Endothelial cell of umbilical vein (primary cell): ENCODE measurements at regions not wholly inside any gene's neighbourhood (a gene's known extent, or its start where the extent isn't known, plus 50 kb on each side); places are given as distances from the start of the nearest gene placed in this dataset.

Experiments used
- BruUV-seq: library from RNA; stranded (reverse); fragments of 400-500 nt; replicated peaks from 2 replicates; lab custom pipeline; 2021; lab: Mats Ljungman, UMichigan
- CTCF ChIA-PET: fragments of 300-600, 350-600 bp; sonication (Branson Sonifier 250); formaldehyde crosslinking; loops from one replicate; lab custom pipeline; 2021; ENCODE audit warnings: antibody characterized with exemption, inconsistent platforms; lab: Charles Lee
- POLR2A ChIA-PET: fragments of 300-600, 350-600 bp; sonication (Branson Sonifier 250); formaldehyde crosslinking; loops from one replicate; lab custom pipeline; 2021; ENCODE audit warnings: antibody characterized with exemption, inconsistent platforms; lab: Charles Lee
- DNase-seq: peaks from one replicate; pipeline ENCODE4 v3.0.0-alpha.2; 2011; ENCODE audit warnings: low read depth, low spot score
- FAIRE-seq: peaks from 2 replicates; lab custom pipeline; 2011; peaks lifted over from hg19 to GRCh38; lab: Jason Lieb, UNC
- H2AFZ ChIP-seq: 2 replicates; pipeline ENCODE4 v1.6.0; 2012; ENCODE audit warnings: low read depth, low read length, control low read depth, inconsistent platforms
- H3K27ac ChIP-seq: 2 replicates; pipeline ENCODE4 v1.5.1; 2011; ENCODE audit warnings: low read depth, mild to moderate bottlenecking, control low read depth, low read length, moderate library complexity; ENCODE audit not compliant: insufficient read depth
- H3K27me3 ChIP-seq, 2 experiments: 2 replicates each; pipeline versions ENCODE4 v1.6.0 to v1.6.1; 2011; ENCODE audit warnings: low read length in 2 of 2, mixed read lengths in 1 of 2; ENCODE audit not compliant: control insufficient read depth in 2 of 2, insufficient read depth in 2 of 2
- H3K36me3 ChIP-seq, 2 experiments: 2 replicates in 1 of 2; 3 replicates in 1 of 2; pipeline ENCODE4 v1.5.1; 2011; ENCODE audit warnings: low read length in 2 of 2, mild to moderate bottlenecking in 1 of 2, moderate library complexity in 1 of 2; ENCODE audit not compliant: control insufficient read depth in 2 of 2, insufficient read depth in 2 of 2; ENCODE audit errors: extremely low read depth in 1 of 2
- H3K4me1 ChIP-seq: 3 replicates; pipeline ENCODE4 v1.5.1; 2011; ENCODE audit warnings: mild to moderate bottlenecking, low read length; ENCODE audit not compliant: control insufficient read depth, insufficient read depth; ENCODE audit errors: extremely low read depth
- H3K4me2 ChIP-seq: 2 replicates; pipeline ENCODE4 v1.6.1; 2011; ENCODE audit warnings: low read length, control low read depth, mixed read lengths; ENCODE audit not compliant: insufficient read depth
- H3K4me3 ChIP-seq, 3 experiments: fragments of 200-600 bp in 1 of 3; sonication (generic), shearing (Covaris generic) in 1 of 3; replicated peaks in 1 of 3; 2 replicates each; pipeline ENCODE4 v1.5.1; 2011 to 2016; ENCODE audit warnings: control low read depth in 3 of 3, low read length in 3 of 3, mild to moderate bottlenecking in 2 of 3, inconsistent platforms in 1 of 3, low read depth in 1 of 3, moderate library complexity in 1 of 3; ENCODE audit not compliant: insufficient read depth in 1 of 3
- H3K79me2 ChIP-seq: 2 replicates; pipeline ENCODE4 v1.6.0; 2012; ENCODE audit warnings: low read length, inconsistent platforms; ENCODE audit not compliant: control insufficient read depth, insufficient read depth
- H3K9ac ChIP-seq: replicated peaks from 2 replicates; pipeline ENCODE3; 2011; ENCODE audit warnings: low read length, control low read depth; ENCODE audit not compliant: insufficient read depth; ENCODE audit errors: extremely low read depth
- H3K9me1 ChIP-seq: replicated peaks from 3 replicates; pipeline ENCODE4 v1.6.0; 2011; ENCODE audit warnings: mild to moderate bottlenecking, low read length; ENCODE audit not compliant: control insufficient read depth, insufficient read depth; ENCODE audit errors: extremely low read depth
- H3K9me3 ChIP-seq: replicated peaks from 2 replicates; pipeline ENCODE4 v1.5.1; 2012; ENCODE audit warnings: low read length, inconsistent platforms; ENCODE audit not compliant: control insufficient read depth, insufficient read depth
- H4K20me1 ChIP-seq: replicated peaks from 2 replicates; pipeline ENCODE3; 2011; ENCODE audit warnings: mild to moderate bottlenecking, low read length; ENCODE audit not compliant: control insufficient read depth, insufficient read depth; ENCODE audit errors: extremely low read depth
- EZH2 ChIP-seq: IDR thresholded peaks from 2 replicates; pipeline ENCODE4 v1.6.1; 2012; ENCODE audit warnings: borderline replicate concordance, low read depth, mild to moderate bottlenecking, moderate library complexity, low read length, inconsistent platforms; ENCODE audit not compliant: severe bottlenecking
- FOS ChIP-seq: IDR thresholded peaks from 2 replicates; pipeline ENCODE4 v1.6.1; 2011; ENCODE audit warnings: mild to moderate bottlenecking, low read length, moderate library complexity, borderline replicate concordance; ENCODE audit not compliant: insufficient read depth
- GATA2 ChIP-seq: IDR thresholded peaks from 2 replicates; pipeline ENCODE4 v1.7.0; 2011; ENCODE audit warnings: low read depth, mild to moderate bottlenecking, moderate library complexity, mixed read lengths, low read length; ENCODE audit not compliant: insufficient read length, insufficient read depth
- JUN ChIP-seq: IDR thresholded peaks from 2 replicates; pipeline ENCODE4 v1.6.1; 2011; ENCODE audit warnings: borderline replicate concordance, low read depth; ENCODE audit not compliant: insufficient read length, insufficient read depth
- MYC ChIP-seq: IDR thresholded peaks from one replicate; pipeline ENCODE4 v1.6.1; 2011; ENCODE audit warnings: mild to moderate bottlenecking, low read depth, low read length
- POLR2A ChIP-seq: IDR thresholded peaks from 2 replicates; pipeline ENCODE4 v1.6.1; 2012; ENCODE audit warnings: low read depth, mild to moderate bottlenecking, control low read depth, low read length
- POLR2AphosphoS5 ChIP-seq: IDR thresholded peaks from 2 replicates; pipeline ENCODE4 v1.6.1; 2012; ENCODE audit warnings: low read depth, mild to moderate bottlenecking, control low read depth, low read length, moderate library complexity; ENCODE audit not compliant: insufficient read depth
- dilution Hi-C: fragments of 300-500 bp; cut with MboI; formaldehyde crosslinking; loops from one replicate; pipeline ENCODE4 v1.15.0; 2019; ENCODE audit warnings: low sequenced_read_pairs; ENCODE audit not compliant: extremely low pct_ligation_motif_present
- intact Hi-C: fragments of 100-400 bp; cut with micrococcal nuclease; formaldehyde crosslinking; loops from one replicate; pipeline ENCODE4 v1.10.0; 2022
- TF ChIP-seq, protein P1 (sequence below), 2 donors: IDR thresholded peaks; 1 replicate in 1 of 2; 2 replicates in 1 of 2; pipeline ENCODE4 v1.5.1; 2011; ENCODE audit warnings: low read length in 2 of 2, mild to moderate bottlenecking in 2 of 2, moderate library complexity in 2 of 2, control low read depth in 1 of 2, inconsistent platforms in 1 of 2, low read depth in 1 of 2; ENCODE audit not compliant: insufficient read depth in 1 of 2; ENCODE audit errors: extremely low read depth in 1 of 2
- TF ChIP-seq, protein P2 (sequence below): IDR thresholded peaks from 2 replicates; pipeline ENCODE4 v1.6.1; 2011; ENCODE audit not compliant: insufficient read depth, insufficient read length

GRCh38 chr13:106241974-106242953 is 293.2 kb downstream of the EFNB2 start:
- Histone ChIP-seq H3K9ac (no peak overlapping the region), H3K9me3 (no peaks in the 10 kb centered on the region), H3K4me3 (no peak overlapping the region), H3K9me1 (no peaks in the 10 kb centered on the region), H3K27me3 (no peaks in the 10 kb centered on the region), H3K79me2 (no peaks in the 10 kb centered on the region), H4K20me1 (no peaks in the 10 kb centered on the region), H2AFZ (no peak overlapping the region), H3K36me3 (no peaks in the 10 kb centered on the region), H3K4me2 (no peak overlapping the region), H3K27ac (no peak overlapping the region), H3K4me1 (no peaks in the 10 kb centered on the region)
- POLR2A ChIA-PET = no interaction called here
- FAIRE-seq = no peak
- no peak for DNase-seq
- CTCF ChIA-PET = no interaction called here
- dilution Hi-C loops (no loop called here), intact Hi-C loops (no loop called here)
- TF ChIP-seq JUN = no peak
- TF ChIP-seq GATA2 = no peak
- no peak for TF ChIP-seq POLR2AphosphoS5
- no peak for TF ChIP-seq EZH2
- no peak for TF ChIP-seq POLR2A
- no TSS peak for BruUV-seq

GRCh38 chr13:106238690-106239089 is 296.8 kb downstream of the EFNB2 start:
- no peaks in the 10 kb centered on the region for H3K9me3 ChIP-seq
- no peaks in the 10 kb centered on the region for H4K20me1 ChIP-seq
- no peak overlapping the region for H2AFZ ChIP-seq
- no peak overlapping the region for H3K4me2 ChIP-seq
- ChIA-PET CTCF (interaction anchor here (1.2 kb wide), 1 partner anchor 10 kb away, joined by 4 read pairs; no protein-coding TSS in a partner anchor), POLR2A (no interaction called here)
- no peak overlapping the region for H3K4me3 ChIP-seq
- TF ChIP-seq POLR2A = no peak
- no peak for TF ChIP-seq FOS
- no peak for TF ChIP-seq JUN
- TF ChIP-seq POLR2AphosphoS5 = no peak
- TF ChIP-seq MYC = no peak
- TF ChIP-seq, protein P1, sequence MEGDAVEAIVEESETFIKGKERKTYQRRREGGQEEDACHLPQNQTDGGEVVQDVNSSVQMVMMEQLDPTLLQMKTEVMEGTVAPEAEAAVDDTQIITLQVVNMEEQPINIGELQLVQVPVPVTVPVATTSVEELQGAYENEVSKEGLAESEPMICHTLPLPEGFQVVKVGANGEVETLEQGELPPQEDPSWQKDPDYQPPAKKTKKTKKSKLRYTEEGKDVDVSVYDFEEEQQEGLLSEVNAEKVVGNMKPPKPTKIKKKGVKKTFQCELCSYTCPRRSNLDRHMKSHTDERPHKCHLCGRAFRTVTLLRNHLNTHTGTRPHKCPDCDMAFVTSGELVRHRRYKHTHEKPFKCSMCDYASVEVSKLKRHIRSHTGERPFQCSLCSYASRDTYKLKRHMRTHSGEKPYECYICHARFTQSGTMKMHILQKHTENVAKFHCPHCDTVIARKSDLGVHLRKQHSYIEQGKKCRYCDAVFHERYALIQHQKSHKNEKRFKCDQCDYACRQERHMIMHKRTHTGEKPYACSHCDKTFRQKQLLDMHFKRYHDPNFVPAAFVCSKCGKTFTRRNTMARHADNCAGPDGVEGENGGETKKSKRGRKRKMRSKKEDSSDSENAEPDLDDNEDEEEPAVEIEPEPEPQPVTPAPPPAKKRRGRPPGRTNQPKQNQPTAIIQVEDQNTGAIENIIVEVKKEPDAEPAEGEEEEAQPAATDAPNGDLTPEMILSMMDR (IDR thresholded peaks at IDR 0.05; ENCODE audit: extremely low read depth in 1 of 2, insufficient read depth in 1 of 2, low read depth in 1 of 2, low read length in 2 of 2) = no peak
- TF ChIP-seq GATA2 = no peak
- no peak for TF ChIP-seq EZH2
- TF ChIP-seq, protein P2, sequence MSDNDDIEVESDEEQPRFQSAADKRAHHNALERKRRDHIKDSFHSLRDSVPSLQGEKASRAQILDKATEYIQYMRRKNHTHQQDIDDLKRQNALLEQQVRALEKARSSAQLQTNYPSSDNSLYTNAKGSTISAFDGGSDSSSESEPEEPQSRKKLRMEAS = no peak
- H3K27ac ChIP-seq = no peak overlapping the region
- H3K79me2 ChIP-seq = no peaks in the 10 kb centered on the region
- no peaks in the 10 kb centered on the region for H3K4me1 ChIP-seq
- no TSS peak for BruUV-seq
- intact Hi-C loops = no loop called here
- dilution Hi-C loops = no loop called here
- no peaks in the 10 kb centered on the region for H3K27me3 ChIP-seq
- DNase-seq (no peak), FAIRE-seq (no peak)
- no peak overlapping the region for H3K9ac ChIP-seq
- H3K36me3 ChIP-seq = no peaks in the 10 kb centered on the region
- H3K9me1 ChIP-seq = no peaks in the 10 kb centered on the region
